T47D (cell line): ENCODE measurements at regions not wholly inside any gene's neighbourhood (a gene's known extent, or its start where the extent isn't known, plus 50 kb on each side); places are given as distances from the start of the nearest gene placed in this dataset.

Source experiments
- DNase-seq, 2 experiments: peaks; one replicate each; pipeline versions ENCODE4 v3.0.0 to v3.0.0-alpha.2; 2011 to 2012; ENCODE audit warnings: low read depth in 1 of 2, low spot score in 1 of 2
- JUND ChIP-seq: IDR thresholded peaks from 2 replicates; pipeline ENCODE4 v1.6.1; 2012; ENCODE audit warnings: low read depth
- in situ Hi-C: cut with HindIII; loops from 2 replicates; pipeline ENCODE4 v1.10.0; 2016; ENCODE audit warnings: low sequenced_read_pairs, low pct_unique_long_range_greater_than_20kb

DNA sequence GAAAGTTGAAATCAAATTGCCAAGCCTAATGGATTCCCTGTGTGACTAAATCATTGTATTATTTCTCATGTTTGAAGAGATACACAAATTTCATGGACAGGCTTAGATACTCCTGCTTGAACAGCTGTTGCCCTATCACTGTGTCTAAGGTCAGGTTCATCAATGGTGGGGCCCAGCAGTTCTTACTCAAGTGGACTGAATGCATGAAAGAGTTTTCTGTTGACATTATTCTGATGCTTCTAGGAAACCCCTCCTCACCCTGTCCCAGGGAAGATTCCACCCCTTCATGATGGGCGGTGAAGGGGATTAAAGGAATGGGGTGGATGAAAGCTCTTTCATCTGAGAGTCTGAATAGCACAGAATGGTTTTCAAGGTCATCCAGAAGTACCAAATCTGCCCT, 148.8 kb downstream of the INO80D start:
- in situ Hi-C loops, result no loop called here
- no peak for TF ChIP-seq JUND
- DNase-seq, result no peak

DNA sequence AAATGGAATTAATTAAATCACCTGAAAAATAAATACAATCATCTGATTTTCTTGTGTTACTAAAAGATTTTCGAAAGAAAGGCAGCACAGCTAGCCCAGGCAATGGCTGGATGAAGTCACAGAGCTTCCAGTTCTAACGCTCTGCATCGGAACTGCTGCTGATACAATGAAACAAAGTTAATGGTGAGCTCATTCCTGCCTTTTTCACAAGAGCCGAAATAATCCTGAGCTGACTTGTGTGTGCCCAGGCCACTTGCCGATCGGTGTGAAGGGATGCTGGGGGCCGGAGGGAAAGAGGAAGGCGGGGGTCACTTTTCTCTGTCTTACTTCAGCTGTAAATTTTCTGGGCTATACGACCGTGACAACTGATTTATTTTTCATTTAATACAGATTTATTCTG, 149.5 kb downstream of the INO80D start:
- in situ Hi-C loops, result no loop called here
- no peak for TF ChIP-seq JUND
- no peak for DNase-seq

DNA sequence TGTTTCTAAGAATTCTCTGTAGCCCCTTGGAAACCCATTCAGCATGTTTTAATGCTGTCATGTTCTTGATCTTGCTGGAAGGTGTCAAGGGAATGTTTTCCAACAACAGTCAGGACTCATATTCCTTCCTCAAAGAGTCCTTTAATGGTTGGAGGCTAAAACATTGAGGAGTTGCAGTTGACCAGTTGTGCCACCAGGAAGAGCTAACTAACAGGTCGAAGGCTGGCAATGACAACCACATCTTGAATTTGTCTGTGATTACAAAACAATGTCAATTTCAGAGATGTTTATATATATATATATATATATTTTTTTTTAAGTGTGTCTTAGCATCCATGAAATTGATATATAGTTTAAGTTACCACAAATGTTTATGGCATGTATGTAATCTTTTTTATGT, 151.5 kb downstream of the INO80D start:
- no peak for TF ChIP-seq JUND
- in situ Hi-C loops, result no loop called here
- peak; percentile 18 to 46 for DNase-seq

- in situ Hi-C loops, result no loop called here
- DNase-seq, result no peak
- no peak for TF ChIP-seq JUND
These were observed 153.1 kb downstream of the INO80D start for GRCh38 chr2:205932861-205933260.

DNA sequence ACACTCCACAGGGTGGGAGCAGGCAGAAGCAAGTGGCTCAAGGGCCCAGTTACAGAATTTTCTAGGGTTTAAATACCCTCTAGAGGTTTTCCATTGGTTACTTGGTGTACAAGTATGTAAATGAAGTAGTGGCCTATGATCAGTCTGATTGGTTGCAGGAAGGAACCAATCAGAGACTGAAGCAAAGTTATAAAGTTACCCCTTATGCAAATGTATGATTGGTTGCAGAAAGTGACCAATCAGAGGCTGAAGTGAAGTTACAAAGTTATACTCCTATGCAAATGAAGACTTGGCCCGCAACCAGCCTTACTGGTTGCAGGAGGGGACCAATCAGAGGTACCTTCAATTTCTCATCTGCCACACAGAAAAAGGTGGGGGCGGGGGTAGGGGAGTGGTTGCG, 154.6 kb downstream of the INO80D start:
- TF ChIP-seq JUND, result no peak
- in situ Hi-C loops, result no loop called here
- DNase-seq, result peak in 1 of 2 experiments; percentile 51

- no peak for DNase-seq
- in situ Hi-C loops, result no loop called here
- no peak for TF ChIP-seq JUND
These were observed 155.8 kb downstream of the INO80D start for GRCh38 chr2:205930209-205930608.

DNA sequence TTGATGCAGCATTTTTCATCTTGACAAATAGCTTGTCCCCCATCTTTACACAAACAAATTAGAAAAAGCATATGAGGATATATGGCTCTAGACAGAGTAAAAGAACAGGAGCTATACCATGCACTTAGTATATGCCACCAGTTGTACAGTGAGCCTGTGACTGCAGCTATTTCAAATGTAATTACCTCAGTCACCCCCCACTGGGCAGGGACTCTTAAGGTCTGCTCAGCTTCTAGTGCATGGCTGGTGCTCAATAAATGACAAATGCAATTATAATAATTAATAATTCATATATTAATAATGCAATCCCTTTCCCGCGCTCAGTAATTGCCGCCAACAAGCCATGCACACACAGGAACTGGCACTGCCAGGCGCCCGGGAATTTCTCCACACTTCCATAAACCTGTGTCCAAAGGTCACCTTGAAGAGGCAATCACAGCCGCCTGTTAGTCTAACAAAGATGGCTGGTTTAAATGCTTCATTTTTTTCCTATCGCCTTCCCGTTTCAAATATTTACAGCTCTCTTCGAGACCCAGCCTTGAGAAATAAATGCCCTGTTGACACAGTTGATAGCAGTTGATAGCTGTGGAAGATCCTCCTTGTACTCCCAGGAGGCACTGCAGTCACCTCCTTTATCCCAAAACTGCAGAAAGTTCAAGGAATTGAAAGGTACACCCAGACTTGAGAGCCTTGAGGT, 156.6 kb downstream of the INO80D start:
- no peak for DNase-seq
- in situ Hi-C loops, result no loop called here
- no peak for TF ChIP-seq JUND

DNA sequence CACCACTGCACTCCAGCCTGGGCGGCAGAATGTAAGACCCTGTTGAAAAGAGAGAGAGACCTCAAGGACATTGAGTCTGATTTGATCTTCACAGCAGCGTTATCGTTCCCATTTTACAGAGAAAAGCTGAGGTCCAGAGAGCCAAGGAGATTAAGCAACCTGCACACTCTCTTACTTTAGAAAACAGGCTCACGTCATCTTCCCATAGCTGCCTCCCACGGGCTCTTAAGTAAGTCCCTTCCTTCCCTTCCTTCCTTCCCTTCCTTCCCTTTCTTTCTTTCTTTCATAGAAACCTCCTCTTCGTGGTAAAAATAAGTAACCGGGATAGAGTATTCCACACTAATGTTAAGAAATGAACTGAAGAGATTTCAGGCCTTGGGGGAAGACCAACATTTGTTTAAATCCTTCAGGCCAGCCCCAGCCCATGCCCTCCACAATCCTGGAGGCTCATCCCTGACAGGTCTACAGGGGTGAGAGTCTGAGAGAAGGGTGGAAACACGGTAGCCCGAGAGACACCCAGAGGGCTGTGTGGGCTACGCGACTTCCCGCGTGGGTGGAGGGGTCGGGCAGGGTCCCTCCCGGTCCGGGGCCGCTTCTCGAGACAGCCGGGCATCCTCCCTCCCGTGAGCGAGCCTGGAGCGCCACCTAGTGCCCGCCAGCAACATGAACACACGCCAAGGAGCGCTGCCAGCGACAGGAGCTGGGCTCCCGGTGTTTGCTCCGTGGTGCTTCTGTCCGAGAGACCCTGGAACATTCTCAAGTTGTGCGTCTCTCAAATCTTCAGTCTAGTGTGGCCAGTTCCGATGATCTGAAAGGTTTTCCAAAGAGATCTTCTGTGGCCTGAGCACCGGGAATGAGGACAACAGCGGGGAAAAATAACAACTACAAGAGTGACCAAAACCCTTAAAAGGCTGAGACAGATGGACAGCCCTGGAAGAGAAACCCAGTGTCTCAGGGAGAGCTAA, 160.3 kb downstream of the INO80D start:
- TF ChIP-seq JUND, result no peak
- peak; percentile 43 to 52 for DNase-seq
- in situ Hi-C loops, result no loop called here

DNA sequence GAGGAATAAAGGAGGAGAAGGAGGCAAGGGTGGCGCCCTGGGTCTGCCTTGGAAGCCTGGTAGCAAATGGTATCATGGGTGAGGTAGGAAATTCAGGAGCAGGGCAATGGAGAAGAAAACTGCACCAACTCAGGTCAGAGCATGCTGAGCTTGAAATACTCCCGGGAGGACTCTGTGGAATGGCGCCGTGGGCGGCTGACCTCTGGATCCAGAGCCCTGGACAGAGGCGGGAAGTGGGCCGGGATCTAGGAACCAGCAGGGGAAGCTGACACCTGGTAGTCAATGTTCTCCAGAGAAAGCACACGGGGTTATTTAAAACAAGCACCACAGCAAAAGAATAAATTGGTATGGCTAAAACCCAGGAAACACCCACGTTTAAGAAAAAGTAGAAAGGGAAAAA, 161.3 kb downstream of the INO80D start:
- DNase-seq, result no peak
- no peak for TF ChIP-seq JUND
- in situ Hi-C loops, result no loop called here

DNA sequence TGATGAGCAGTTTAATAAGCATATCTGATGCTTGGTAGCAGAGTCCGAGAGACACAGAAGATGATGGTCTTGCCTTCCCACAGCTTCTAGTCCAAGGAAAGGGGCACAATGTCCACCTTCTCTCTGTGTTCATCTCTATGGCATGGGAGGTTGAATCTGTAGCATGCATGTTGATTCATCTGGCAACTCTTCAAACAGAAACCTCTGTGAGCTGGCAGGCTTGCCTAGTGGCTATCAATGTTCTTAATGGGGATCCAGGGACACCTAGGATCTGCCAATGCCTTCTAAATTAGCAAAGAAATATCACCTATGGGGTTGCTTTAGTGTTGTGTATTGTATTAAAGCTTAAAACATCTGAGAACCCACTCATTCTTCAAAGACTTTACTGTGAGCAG, 170.8 kb downstream of the INO80D start:
- in situ Hi-C loops, result no loop called here
- TF ChIP-seq JUND, result no peak
- peak in 1 of 2 experiments; percentile 1 for DNase-seq

DNA sequence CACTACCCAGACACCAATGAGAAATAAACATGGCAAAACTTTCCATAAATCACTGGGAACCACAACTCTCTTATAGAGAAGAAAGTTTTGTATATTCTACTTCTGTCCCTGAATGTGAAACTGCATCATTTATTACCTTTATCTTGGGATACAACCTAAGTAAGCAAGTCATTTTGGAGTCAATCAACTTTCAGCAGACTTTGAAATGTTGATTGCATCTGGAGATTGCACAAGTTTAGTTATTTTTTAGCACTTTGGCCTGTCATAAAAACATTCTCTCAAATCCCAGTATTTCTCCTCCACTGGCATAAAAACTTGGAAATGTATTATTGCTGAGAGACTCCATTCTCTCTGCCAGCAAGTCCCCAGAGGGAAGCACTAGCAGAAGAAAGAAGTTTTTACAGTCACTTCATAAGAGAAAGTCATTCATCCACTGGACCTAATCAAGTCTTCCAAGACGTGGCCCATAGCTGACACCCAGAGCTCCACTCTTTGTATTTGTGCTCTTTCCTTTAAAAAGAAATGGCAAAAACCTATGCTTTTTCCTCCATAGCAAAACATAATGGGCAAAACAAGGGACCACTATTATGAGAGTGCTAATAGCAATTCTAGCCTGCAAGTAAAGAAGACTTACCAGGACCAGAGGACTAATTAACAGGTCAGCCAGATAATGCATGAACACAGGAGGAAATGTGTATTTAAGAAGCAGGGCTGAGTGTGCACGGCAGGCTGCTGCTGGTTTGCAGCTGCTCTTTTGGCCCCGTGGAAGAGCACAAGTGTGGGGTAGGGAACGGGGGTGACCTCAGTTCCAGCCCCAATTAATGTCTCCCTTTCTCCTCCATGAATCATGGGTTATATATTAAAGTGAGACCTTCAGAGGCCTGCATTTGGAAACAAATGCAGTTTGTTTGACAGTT, 171.5 kb downstream of the INO80D start:
- no peak for TF ChIP-seq JUND
- DNase-seq, result no peak
- in situ Hi-C loops, result no loop called here

DNA sequence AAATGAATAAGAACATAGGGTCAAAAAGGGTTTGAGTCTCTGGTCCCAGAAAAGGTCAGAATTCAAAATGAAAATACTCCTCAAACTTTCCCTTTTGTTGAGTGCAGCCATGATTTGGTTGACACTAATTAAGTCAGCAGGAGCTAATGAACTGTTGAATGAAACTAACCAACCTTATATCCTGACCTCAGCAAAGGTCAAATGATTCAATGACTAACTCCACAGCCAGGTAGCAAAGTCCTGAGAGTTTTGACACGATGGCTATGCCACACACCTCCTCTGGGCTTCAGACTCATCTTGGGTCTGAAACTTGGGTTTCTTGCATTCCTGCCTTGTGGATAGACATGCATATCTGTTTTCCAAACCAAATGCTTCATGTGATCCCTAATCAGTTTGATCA, 172.3 kb downstream of the INO80D start:
- TF ChIP-seq JUND, result no peak
- no peak for DNase-seq
- in situ Hi-C loops, result no loop called here
